ENCODE measurements at regions not wholly inside any gene's neighbourhood (a gene's known extent, or its start where the extent isn't known, plus 50 kb on each side); places are given as distances from the start of the nearest gene placed in this dataset.

DNA sequence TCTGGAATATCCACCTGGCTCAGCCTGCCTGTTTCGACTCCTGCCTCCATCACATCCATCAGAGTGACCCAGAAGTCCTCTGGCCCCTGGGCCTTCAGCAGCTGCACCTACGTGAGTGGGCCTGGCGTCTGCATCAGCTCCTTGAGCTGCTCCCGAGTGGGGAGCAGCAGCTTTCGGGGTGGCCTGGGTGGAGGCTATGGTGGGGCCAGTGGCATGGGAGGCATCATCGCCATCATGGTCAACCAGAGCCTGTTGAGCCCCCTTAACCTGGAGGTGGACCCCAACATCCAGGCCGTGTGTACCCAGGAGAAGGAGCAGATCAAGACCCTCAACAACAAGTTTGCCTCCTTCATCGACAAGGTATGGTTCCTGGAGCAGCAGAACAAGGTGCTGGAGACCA lies 83.0 kb downstream of the SEC61B start:
- DNase-seq: no peak
- H4K91ac ChIP-seq (ENCODE audit: insufficient read length, low read depth, low read length): no peak overlapping the region
- no peak overlapping the region for H2BK120ac ChIP-seq (ENCODE audit: low read depth, low read length, poor library complexity, severe bottlenecking)
- H4K20me1 ChIP-seq (ENCODE audit: control insufficient read depth, insufficient read depth, insufficient read length): no peaks in the 10 kb centered on the region
- no peak overlapping the region for H3K27ac ChIP-seq (ENCODE audit: insufficient read length, low read depth, low read length)
- Mint-ChIP-seq H3K4me1 (peaks cover 26 to 34% of the 10 kb centered on the region in 2 experiments), H3K36me3 (ENCODE audit: insufficient read depth in 1 of 3, low read depth in 3 of 3) (no peaks in the 10 kb centered on the region), H3K27ac (no peak overlapping the region), H3K4me3 (no peak overlapping the region), H3K27me3 (ENCODE audit: low read depth) (no peaks in the 10 kb centered on the region), H3K9me3 (no peaks in the 10 kb centered on the region)
- no peak overlapping the region for H4K8ac ChIP-seq (replicated peaks; ENCODE audit: insufficient read length, low read depth, low read length)
- H3K14ac ChIP-seq (ENCODE audit: insufficient read depth, low read length): no peak overlapping the region
- no peak overlapping the region for H2AK5ac ChIP-seq (ENCODE audit: insufficient read length, low read length)
- TF ChIP-seq, protein P1, sequence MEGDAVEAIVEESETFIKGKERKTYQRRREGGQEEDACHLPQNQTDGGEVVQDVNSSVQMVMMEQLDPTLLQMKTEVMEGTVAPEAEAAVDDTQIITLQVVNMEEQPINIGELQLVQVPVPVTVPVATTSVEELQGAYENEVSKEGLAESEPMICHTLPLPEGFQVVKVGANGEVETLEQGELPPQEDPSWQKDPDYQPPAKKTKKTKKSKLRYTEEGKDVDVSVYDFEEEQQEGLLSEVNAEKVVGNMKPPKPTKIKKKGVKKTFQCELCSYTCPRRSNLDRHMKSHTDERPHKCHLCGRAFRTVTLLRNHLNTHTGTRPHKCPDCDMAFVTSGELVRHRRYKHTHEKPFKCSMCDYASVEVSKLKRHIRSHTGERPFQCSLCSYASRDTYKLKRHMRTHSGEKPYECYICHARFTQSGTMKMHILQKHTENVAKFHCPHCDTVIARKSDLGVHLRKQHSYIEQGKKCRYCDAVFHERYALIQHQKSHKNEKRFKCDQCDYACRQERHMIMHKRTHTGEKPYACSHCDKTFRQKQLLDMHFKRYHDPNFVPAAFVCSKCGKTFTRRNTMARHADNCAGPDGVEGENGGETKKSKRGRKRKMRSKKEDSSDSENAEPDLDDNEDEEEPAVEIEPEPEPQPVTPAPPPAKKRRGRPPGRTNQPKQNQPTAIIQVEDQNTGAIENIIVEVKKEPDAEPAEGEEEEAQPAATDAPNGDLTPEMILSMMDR (conservative IDR thresholded peaks at IDR 0.05): no peak
- H2BK12ac ChIP-seq (ENCODE audit: insufficient read length, low read depth, low read length): no peak overlapping the region
- H2BK15ac ChIP-seq (ENCODE audit: low read depth, low read length): no peak overlapping the region
- no peak overlapping the region for H3K4ac ChIP-seq (ENCODE audit: low read depth, low read length)
- no peaks in the 10 kb centered on the region for H3K23me2 ChIP-seq (ENCODE audit: insufficient read length, low read depth, low read length, poor library complexity, severe bottlenecking)
- no peak overlapping the region for H2BK5ac ChIP-seq (ENCODE audit: insufficient read length, low read length)
- H3K56ac ChIP-seq (ENCODE audit: insufficient read length, low read depth, low read length): no peak overlapping the region
- H3T11ph ChIP-seq (ENCODE audit: low read length): no peak overlapping the region
- H3K9ac ChIP-seq (ENCODE audit: extremely low read depth, insufficient read length, low read length): no peak overlapping the region
- no peak overlapping the region for H3K18ac ChIP-seq (ENCODE audit: insufficient read length, low read depth, low read length)
- no peak overlapping the region for H3K23ac ChIP-seq (ENCODE audit: insufficient read length, low read depth, low read length)
- H4K5ac ChIP-seq (ENCODE audit: insufficient read length, low read depth, low read length): no peak overlapping the region
- H3K9me3 ChIP-seq (ENCODE audit: control insufficient read depth, low read depth, low read length): no peaks in the 10 kb centered on the region
- H3K79me1 ChIP-seq (ENCODE audit: insufficient read depth, low read depth, low read length, poor library complexity, severe bottlenecking): no peaks in the 10 kb centered on the region
- no peak overlapping the region for H2AFZ ChIP-seq (ENCODE audit: low read length)
- no peak overlapping the region for H2BK20ac ChIP-seq (ENCODE audit: low read depth, low read length, poor library complexity, severe bottlenecking)
- no CpG with 5 or more reads among the region's 8 CpGs for WGBS (ENCODE audit: extremely low coverage, insufficient read length, low lambda C conversion rate)
- H3K27me3 ChIP-seq (ENCODE audit: insufficient read depth, low read length): no peaks in the 10 kb centered on the region
- peaks cover 3% of the 10 kb centered on the region; the same call in 1 of the 2 replicates for H3K4me1 ChIP-seq (ENCODE audit: insufficient read depth, low read length)
- H3K4me2 ChIP-seq (ENCODE audit: insufficient read depth, insufficient read length, low read length): no peak overlapping the region
- H3K79me2 ChIP-seq (ENCODE audit: insufficient read depth, low read length): no peaks in the 10 kb centered on the region
